ENCODE measurements at regions not wholly inside any gene's neighbourhood (a gene's known extent, or its start where the extent isn't known, plus 50 kb on each side); places are given as distances from the start of the nearest gene placed in this dataset.

- TF ChIP-seq CTCF (IDR thresholded peaks at IDR 0.05), result no peak
- no peak for TF ChIP-seq POLR2AphosphoS5 (IDR thresholded peaks at IDR 0.05)
- no peak for TF ChIP-seq POLR2A (IDR thresholded peaks at IDR 0.05)
Measured at GRCh38 chr11:98207086-98207485, 813.7 kb upstream of the CNTN5 start.

All from sigmoid colon (tissue), 4 donors.